ENCODE measurements at regions not wholly inside any gene's neighbourhood (a gene's known extent, or its start where the extent isn't known, plus 50 kb on each side); places are given as distances from the start of the nearest gene placed in this dataset.
"Not testable (repeated sequence)": the region's sequence is repeated elsewhere in the genome, so short reads cannot be mapped to it uniquely, and the experiment has no call there.

DNA sequence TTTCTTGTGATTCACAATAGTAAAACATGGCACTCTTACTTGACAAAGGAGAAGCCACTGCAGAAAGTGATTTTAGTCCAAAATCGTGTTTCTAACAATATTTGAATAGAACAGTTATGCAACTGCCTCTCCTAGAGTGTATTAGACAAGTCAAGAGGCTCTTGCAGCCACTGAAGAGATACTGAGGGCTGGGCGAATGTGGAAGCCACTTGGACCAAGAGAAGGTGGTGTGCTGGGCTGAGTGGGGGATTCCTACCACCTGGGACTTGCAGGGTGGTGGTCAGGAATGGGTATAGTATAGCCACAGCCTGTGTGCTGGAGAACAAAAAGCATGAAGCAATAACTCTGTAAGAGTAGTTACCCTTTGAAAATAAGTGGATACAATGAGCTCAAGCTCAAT lies 223.8 kb upstream of the DNAJC19 start:
- no peaks in the 10 kb centered on the region for H3K9me3 ChIP-seq
- H3K4me1 ChIP-seq = no peaks in the 10 kb centered on the region
- no peak overlapping the region for H3K4me3 ChIP-seq (ENCODE audit: low read depth, low read length)
- no peaks in the 10 kb centered on the region for H3K27me3 ChIP-seq
- no peak for DNase-seq
- TF ChIP-seq, protein P1, sequence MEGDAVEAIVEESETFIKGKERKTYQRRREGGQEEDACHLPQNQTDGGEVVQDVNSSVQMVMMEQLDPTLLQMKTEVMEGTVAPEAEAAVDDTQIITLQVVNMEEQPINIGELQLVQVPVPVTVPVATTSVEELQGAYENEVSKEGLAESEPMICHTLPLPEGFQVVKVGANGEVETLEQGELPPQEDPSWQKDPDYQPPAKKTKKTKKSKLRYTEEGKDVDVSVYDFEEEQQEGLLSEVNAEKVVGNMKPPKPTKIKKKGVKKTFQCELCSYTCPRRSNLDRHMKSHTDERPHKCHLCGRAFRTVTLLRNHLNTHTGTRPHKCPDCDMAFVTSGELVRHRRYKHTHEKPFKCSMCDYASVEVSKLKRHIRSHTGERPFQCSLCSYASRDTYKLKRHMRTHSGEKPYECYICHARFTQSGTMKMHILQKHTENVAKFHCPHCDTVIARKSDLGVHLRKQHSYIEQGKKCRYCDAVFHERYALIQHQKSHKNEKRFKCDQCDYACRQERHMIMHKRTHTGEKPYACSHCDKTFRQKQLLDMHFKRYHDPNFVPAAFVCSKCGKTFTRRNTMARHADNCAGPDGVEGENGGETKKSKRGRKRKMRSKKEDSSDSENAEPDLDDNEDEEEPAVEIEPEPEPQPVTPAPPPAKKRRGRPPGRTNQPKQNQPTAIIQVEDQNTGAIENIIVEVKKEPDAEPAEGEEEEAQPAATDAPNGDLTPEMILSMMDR (IDR thresholded peaks at IDR 0.05; ENCODE audit: low read depth, low read length) = no peak
- H3K36me3 ChIP-seq = no peaks in the 10 kb centered on the region

- no peak for DNase-seq
- TF ChIP-seq, protein P1 (IDR thresholded peaks at IDR 0.05; ENCODE audit: low read depth, low read length) = no peak
- Histone ChIP-seq H3K36me3 (no peaks in the 10 kb centered on the region), H3K4me3 (ENCODE audit: low read depth, low read length) (no peak overlapping the region), H3K4me1 (no peaks in the 10 kb centered on the region), H3K27me3 (no peaks in the 10 kb centered on the region), H3K9me3 (no peaks in the 10 kb centered on the region)
Measured at GRCh38 chr3:181212271-181212670, 222.7 kb upstream of the DNAJC19 start.

DNA sequence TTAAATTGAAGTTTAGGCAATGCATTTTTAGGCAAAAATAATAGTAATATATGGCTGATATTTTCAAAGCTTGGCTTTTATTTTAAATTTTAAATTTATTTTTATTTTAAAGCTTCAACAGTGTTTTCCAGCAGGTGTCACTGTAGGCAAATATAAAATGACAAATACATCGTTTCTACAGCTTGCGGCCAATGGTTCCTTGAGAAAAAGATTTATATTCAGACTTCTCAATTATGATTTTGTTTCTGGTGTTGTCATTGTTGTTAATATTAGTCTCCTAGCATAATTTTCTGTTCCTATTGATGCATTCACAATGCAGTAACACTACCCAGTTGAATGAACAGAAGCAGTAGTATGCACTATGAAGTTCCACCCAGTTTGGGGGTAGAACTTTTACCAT lies 220.7 kb upstream of the DNAJC19 start:
- no peak for DNase-seq

DNA sequence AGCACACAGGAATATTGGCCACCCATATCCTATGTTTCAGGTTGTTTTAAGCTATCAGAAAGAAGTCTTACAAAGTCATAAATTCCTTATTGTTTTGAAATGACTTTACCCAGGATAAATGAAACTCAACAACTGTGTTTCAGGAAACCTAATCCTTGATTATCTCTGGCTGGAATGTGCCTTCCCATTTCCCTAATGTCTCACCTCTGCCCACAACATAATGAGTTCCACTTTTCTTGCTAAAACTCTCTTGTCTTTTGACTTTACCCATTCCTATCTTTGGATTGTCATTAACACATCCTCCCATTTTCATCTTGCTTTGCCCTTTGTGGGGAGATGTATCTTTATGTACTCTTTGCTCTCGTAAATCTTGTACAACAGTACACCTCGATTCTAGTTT lies 200.0 kb upstream of the DNAJC19 start:
- no peak for DNase-seq
- H3K4me3 ChIP-seq (ENCODE audit: low read depth, low read length) = no peak overlapping the region
- H3K27me3 ChIP-seq = no peaks in the 10 kb centered on the region
- TF ChIP-seq, protein P1 (IDR thresholded peaks at IDR 0.05; ENCODE audit: low read depth, low read length) = no peak
- H3K4me1 ChIP-seq = no peaks in the 10 kb centered on the region
- no peaks in the 10 kb centered on the region for H3K36me3 ChIP-seq
- no peaks in the 10 kb centered on the region for H3K9me3 ChIP-seq

More for the DNA sequence above, 220.7 kb upstream of the DNAJC19 start:
- Histone ChIP-seq H3K9me3 (no peaks in the 10 kb centered on the region), H3K36me3 (no peaks in the 10 kb centered on the region), H3K27me3 (no peaks in the 10 kb centered on the region), H3K4me1 (no peaks in the 10 kb centered on the region), H3K4me3 (ENCODE audit: low read depth, low read length) (no peak overlapping the region)
- TF ChIP-seq, protein P1 (IDR thresholded peaks at IDR 0.05; ENCODE audit: low read depth, low read length) = peak; percentile 48

DNA sequence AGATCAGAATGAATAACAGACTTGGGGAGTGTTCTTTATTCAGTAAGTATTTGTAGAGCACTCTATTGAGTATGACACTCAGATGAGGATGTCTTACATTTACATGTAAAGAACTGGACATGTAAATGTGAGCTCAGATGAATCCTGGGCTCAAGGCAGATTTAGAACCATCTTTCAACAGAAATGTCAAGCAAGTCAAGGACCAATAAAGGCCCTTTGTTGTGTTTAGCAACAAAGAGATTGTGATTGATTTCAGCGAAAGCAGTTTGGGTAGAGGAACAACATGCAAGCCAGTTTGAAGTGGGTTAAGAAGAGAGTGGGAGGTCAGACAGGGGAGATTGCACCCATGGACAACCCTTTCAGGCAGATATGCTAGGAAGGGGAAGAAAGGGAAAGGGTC lies 194.2 kb upstream of the DNAJC19 start:
- Histone ChIP-seq H3K9me3 (no peaks in the 10 kb centered on the region), H3K4me3 (ENCODE audit: low read depth, low read length) (no peak overlapping the region), H3K4me1 (no peaks in the 10 kb centered on the region), H3K27me3 (no peaks in the 10 kb centered on the region), H3K36me3 (no peaks in the 10 kb centered on the region)
- TF ChIP-seq, protein P1 (IDR thresholded peaks at IDR 0.05; ENCODE audit: low read depth, low read length) = no peak
- DNase-seq = no peak

GRCh38 chr3:181183057-181183456 lies 193.5 kb upstream of the DNAJC19 start:
- H3K27me3 ChIP-seq; H3K36me3 ChIP-seq; DNase-seq; H3K4me1 ChIP-seq; H3K9me3 ChIP-seq; H3K4me3 ChIP-seq (ENCODE audit: low read depth, low read length): not testable (repeated sequence)

- TF ChIP-seq, protein P1 (IDR thresholded peaks at IDR 0.05; ENCODE audit: low read depth, low read length) = no peak
- Histone ChIP-seq H3K36me3 (no peaks in the 10 kb centered on the region), H3K9me3 (no peaks in the 10 kb centered on the region), H3K4me1 (no peaks in the 10 kb centered on the region), H3K4me3 (ENCODE audit: low read depth, low read length) (no peak overlapping the region), H3K27me3 (no peaks in the 10 kb centered on the region)
- no peak for DNase-seq
Measured at GRCh38 chr3:181178991-181179390, 189.5 kb upstream of the DNAJC19 start.

Measured in BE2C (cell line).